Neuronal stem cell (in vitro differentiated cells): ENCODE measurements at regions not wholly inside any gene's neighbourhood (a gene's known extent, or its start where the extent isn't known, plus 50 kb on each side); places are given as distances from the start of the nearest gene placed in this dataset.

Experiments used
- DNase-seq: peaks from one replicate; pipeline ENCODE4 v3.0.0-alpha.2; 2013; ENCODE audit warnings: low spot score
- H2AFZ ChIP-seq: one replicate; pipeline ENCODE4 v1.6.1; 2013; ENCODE audit warnings: mild to moderate bottlenecking, low read length, inconsistent platforms
- H2AK5ac ChIP-seq: 2 replicates; pipeline ENCODE4 v1.6.1; 2013; ENCODE audit warnings: low read depth, mild to moderate bottlenecking, inconsistent platforms, low read length, moderate library complexity, mixed read lengths
- H2BK120ac ChIP-seq: 2 replicates; pipeline ENCODE4 v1.6.1; 2013; ENCODE audit warnings: low read depth, mild to moderate bottlenecking, inconsistent platforms, low read length, moderate library complexity, mixed read lengths
- H2BK12ac ChIP-seq: one replicate; pipeline ENCODE4 v1.6.1; 2013; ENCODE audit warnings: low read length, inconsistent platforms
- H2BK15ac ChIP-seq: 2 replicates; pipeline ENCODE4 v1.6.1; 2013; ENCODE audit warnings: mild to moderate bottlenecking, low read length, inconsistent platforms, mixed read lengths
- H2BK5ac ChIP-seq: one replicate; pipeline ENCODE4 v1.6.1; 2013; ENCODE audit warnings: inconsistent platforms, mild to moderate bottlenecking, low read length, moderate library complexity
- H3K14ac ChIP-seq: one replicate; pipeline ENCODE4 v1.6.1; 2013; ENCODE audit warnings: low read length, inconsistent platforms
- H3K18ac ChIP-seq: 2 replicates; pipeline ENCODE4 v1.6.1; 2013; ENCODE audit warnings: low read length, inconsistent platforms
- H3K23ac ChIP-seq: 2 replicates; pipeline ENCODE4 v1.6.1; 2013; ENCODE audit warnings: low read depth, mild to moderate bottlenecking, mixed read lengths, low read length, inconsistent platforms; ENCODE audit not compliant: poor library complexity
- H3K27ac ChIP-seq: replicated peaks from 3 replicates; pipeline ENCODE4 v1.5.1; 2013; ENCODE audit warnings: low read length, inconsistent platforms
- H3K27me3 ChIP-seq, 3 experiments: 2 replicates each; pipeline ENCODE4 v1.6.1; 2013; ENCODE audit warnings: low read length in 3 of 3, mild to moderate bottlenecking in 2 of 3, inconsistent platforms in 1 of 3, low read depth in 1 of 3, mixed read lengths in 1 of 3, moderate library complexity in 1 of 3; ENCODE audit not compliant: control insufficient read depth in 3 of 3, insufficient read depth in 3 of 3
- H3K36me3 ChIP-seq, 2 donors: replicated peaks in 1 of 2; 2 replicates each; pipeline ENCODE4 v1.6.1; 2013; ENCODE audit warnings: low read length in 2 of 2; ENCODE audit not compliant: control insufficient read depth in 2 of 2, insufficient read depth in 2 of 2
- H3K4ac ChIP-seq: 2 replicates; pipeline ENCODE4 v1.6.1; 2013; ENCODE audit warnings: inconsistent platforms, mild to moderate bottlenecking, low read length, moderate library complexity
- H3K4me1 ChIP-seq, 2 donors: 1 replicate in 1 of 2; 2 replicates in 1 of 2; pipeline ENCODE4 v1.6.1; 2013; ENCODE audit warnings: low read length in 2 of 2, low read depth in 1 of 2; ENCODE audit not compliant: control insufficient read depth in 2 of 2, insufficient read depth in 1 of 2
- H3K4me2 ChIP-seq: one replicate; pipeline ENCODE4 v1.6.1; 2013; ENCODE audit warnings: mild to moderate bottlenecking, low read length, inconsistent platforms; ENCODE audit not compliant: insufficient read depth, poor library complexity, severe bottlenecking
- H3K4me3 ChIP-seq, 2 donors: 2 replicates each; pipeline ENCODE4 v1.5.1; 2013; ENCODE audit warnings: low read length in 2 of 2, mild to moderate bottlenecking in 2 of 2, inconsistent platforms in 1 of 2, moderate library complexity in 1 of 2
- H3K79me1 ChIP-seq: one replicate; pipeline ENCODE4 v1.6.1; 2013; ENCODE audit warnings: low read depth, mild to moderate bottlenecking, inconsistent platforms, low read length, moderate library complexity
- H3K9ac ChIP-seq: one replicate; pipeline ENCODE4 v1.6.1; 2013; ENCODE audit warnings: mild to moderate bottlenecking, low read depth, low read length, inconsistent platforms; ENCODE audit not compliant: poor library complexity
- H3K9me3 ChIP-seq, 2 donors: replicated peaks in 1 of 2; 2 replicates each; pipeline versions ENCODE3 to v1.6.1; 2013; ENCODE audit warnings: low read length in 2 of 2, mild to moderate bottlenecking in 2 of 2, inconsistent platforms in 1 of 2, low read depth in 1 of 2, mixed read lengths in 1 of 2, moderate library complexity in 1 of 2; ENCODE audit not compliant: control insufficient read depth in 2 of 2, insufficient read depth in 1 of 2
- H4K8ac ChIP-seq: one replicate; pipeline ENCODE4 v1.6.1; 2013; ENCODE audit warnings: low read depth, mild to moderate bottlenecking, inconsistent platforms, low read length, moderate library complexity
- H4K91ac ChIP-seq: one replicate; pipeline ENCODE4 v1.6.1; 2013; ENCODE audit warnings: low read length, low read depth, mild to moderate bottlenecking, inconsistent platforms; ENCODE audit not compliant: poor library complexity
- WGBS, 2 donors: extraction: QIAGEN DNeasy Blood & Tissue Kit; methylation state at CpG; one replicate each; pipeline ENCODE4 v1.1.7; 2013; ENCODE audit warnings: missing lambda C conversion rate in 2 of 2, mixed read lengths in 1 of 2; ENCODE audit not compliant: insufficient read length in 2 of 2, insufficient replicate concordance in 1 of 2; ENCODE audit errors: extremely low coverage in 2 of 2; 5-methylcytosine and 5-hydroxymethylcytosine counted together

DNA sequence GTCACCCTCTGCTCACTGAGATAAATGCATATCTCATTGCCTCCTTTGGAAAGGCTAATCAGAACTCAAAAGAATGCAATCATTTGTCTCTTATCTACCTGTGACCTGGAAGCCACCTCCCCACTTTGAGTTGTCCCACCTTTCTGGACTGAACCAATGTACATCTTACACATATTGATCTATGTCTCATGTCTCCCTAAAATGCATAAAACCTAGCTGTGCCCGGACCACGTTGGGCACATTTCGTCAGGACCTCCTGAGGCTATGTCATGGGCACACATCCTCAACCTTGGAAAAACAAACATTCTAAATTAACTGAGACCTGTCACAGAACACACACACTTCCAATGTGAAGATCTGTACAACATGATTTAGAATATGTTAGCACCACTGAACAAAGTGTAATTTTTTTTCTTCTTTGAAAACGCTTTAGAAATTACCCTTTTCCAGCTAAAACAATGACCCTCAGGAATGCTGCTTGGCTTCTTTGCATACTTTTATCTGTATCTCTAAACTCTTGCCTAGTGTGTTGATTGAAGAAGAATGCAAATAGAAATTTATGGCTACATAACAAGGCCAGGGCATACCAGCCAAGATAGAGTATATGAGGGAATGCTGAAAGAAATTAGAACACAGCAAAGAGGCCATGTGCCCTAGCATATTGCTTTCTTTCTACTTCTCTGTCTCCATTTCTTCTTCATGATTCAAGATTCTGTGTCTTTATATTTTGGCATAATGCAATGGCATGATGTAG lies 84.6 kb upstream of the DST start:
- Histone ChIP-seq H3K9me3 (no peaks in the 10 kb centered on the region), H3K27me3 (no peaks in the 10 kb centered on the region), H3K79me1 (no peaks in the 10 kb centered on the region), H2BK15ac (no peak overlapping the region), H4K8ac (no peak overlapping the region), H3K4me2 (no peak overlapping the region), H2AK5ac (no peak overlapping the region), H2BK120ac (no peak overlapping the region), H3K4me3 (no peak overlapping the region), H3K36me3 (peaks cover 0 to 2% of the 10 kb centered on the region in 2 donors), H3K18ac (no peak overlapping the region), H2AFZ (no peak overlapping the region), H2BK12ac (no peak overlapping the region), H3K4me1 (peaks cover 0 to 3% of the 10 kb centered on the region in 2 donors), H3K27ac (no peak overlapping the region), H2BK5ac (no peak overlapping the region), H4K91ac (no peak overlapping the region), H3K9ac (no peak overlapping the region), H3K4ac (no peak overlapping the region), H3K23ac (no peak overlapping the region), H3K14ac (no peak overlapping the region)
- no CpG with 5 or more reads among the region's 4 CpGs for WGBS, 2 donors
- DNase-seq: no peak

- Histone ChIP-seq H3K14ac (no peak overlapping the region), H3K79me1 (no peaks in the 10 kb centered on the region), H3K9ac (no peak overlapping the region), H4K8ac (no peak overlapping the region), H2BK12ac (no peak overlapping the region), H3K36me3 (peaks cover 0 to 2% of the 10 kb centered on the region in 2 donors), H2BK15ac (no peak overlapping the region), H3K4me2 (no peak overlapping the region), H3K23ac (no peak overlapping the region), H2BK120ac (no peak overlapping the region), H4K91ac (no peak overlapping the region), H3K4ac (no peak overlapping the region), H2AK5ac (no peak overlapping the region), H2AFZ (no peak overlapping the region), H3K9me3 (peaks cover 0 to 5% of the 10 kb centered on the region in 2 donors), H3K18ac (no peak overlapping the region), H3K4me3 (no peak overlapping the region), H2BK5ac (no peak overlapping the region), H3K27ac (no peak overlapping the region), H3K27me3 (no peaks in the 10 kb centered on the region), H3K4me1 (peaks cover 0 to 3% of the 10 kb centered on the region in 2 donors)
- WGBS, 2 donors: no CpG with 5 or more reads among the region's 2 CpGs
- no peak for DNase-seq
Observed at GRCh38 chr6:56725254-56725653, 82.6 kb upstream of the DST start.

GRCh38 chr6:56724455-56724854 lies 81.8 kb upstream of the DST start:
- Histone ChIP-seq H2AFZ (no peak overlapping the region), H3K14ac (no peak overlapping the region), H2BK120ac (no peak overlapping the region), H3K27ac (no peak overlapping the region), H3K79me1 (no peaks in the 10 kb centered on the region), H2AK5ac (no peak overlapping the region), H3K4ac (no peak overlapping the region), H3K27me3 (no peaks in the 10 kb centered on the region), H3K23ac (no peak overlapping the region), H3K4me2 (no peak overlapping the region), H3K4me1 (peaks cover 0 to 3% of the 10 kb centered on the region in 2 donors), H4K91ac (no peak overlapping the region), H3K4me3 (no peak overlapping the region), H2BK5ac (no peak overlapping the region), H3K18ac (no peak overlapping the region), H3K9me3 (peaks cover 0 to 6% of the 10 kb centered on the region in 2 donors), H2BK12ac (no peak overlapping the region), H3K9ac (no peak overlapping the region), H3K36me3 (peaks cover 0 to 2% of the 10 kb centered on the region in 2 donors), H4K8ac (no peak overlapping the region), H2BK15ac (no peak overlapping the region)
- WGBS, 2 donors: no CpG with 5 or more reads among the region's 2 CpGs
- DNase-seq: no peak

DNA sequence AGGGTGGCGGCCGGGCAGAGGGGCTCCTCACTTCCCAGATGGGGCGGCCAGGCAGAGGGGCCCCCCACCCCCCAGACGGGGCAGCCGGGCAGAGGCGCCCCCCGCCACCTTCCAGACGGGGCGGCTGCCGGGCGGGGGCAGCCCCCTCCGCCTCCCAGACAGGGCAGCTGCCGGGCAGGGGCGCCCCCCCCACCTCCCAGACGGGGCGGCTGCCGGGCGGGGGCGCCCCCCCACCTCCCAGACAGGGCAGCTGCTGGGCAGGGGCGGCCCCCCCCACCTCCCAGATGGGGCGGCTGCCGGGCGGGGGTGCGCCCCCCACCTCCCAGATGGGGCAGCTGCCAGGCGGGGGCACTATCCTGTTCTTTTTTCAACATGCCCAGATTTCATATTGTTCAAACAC lies 78.2 kb upstream of the DST start:
- Histone ChIP-seq H2BK15ac (no peak overlapping the region), H4K8ac (no peak overlapping the region), H3K4ac (no peak overlapping the region), H2AFZ (no peak overlapping the region), H2BK5ac (no peak overlapping the region), H3K9me3 (peaks cover 0 to 25% of the 10 kb centered on the region in 2 donors), H3K9ac (no peak overlapping the region), H2BK120ac (no peak overlapping the region), H3K36me3 (peaks cover 1 to 2% of the 10 kb centered on the region in 2 donors), H3K18ac (no peak overlapping the region), H3K79me1 (no peaks in the 10 kb centered on the region), H4K91ac (no peak overlapping the region), H3K4me1 (peaks cover 3 to 4% of the 10 kb centered on the region in 2 donors), H2BK12ac (no peak overlapping the region), H3K4me3 (no peak overlapping the region), H2AK5ac (no peak overlapping the region), H3K23ac (no peak overlapping the region), H3K27me3 (no peaks in the 10 kb centered on the region), H3K27ac (no peak overlapping the region), H3K4me2 (no peak overlapping the region), H3K14ac (no peak overlapping the region)
- no CpG with 5 or more reads among the region's 25 CpGs for WGBS, 2 donors
- DNase-seq: no peak
